Activated CD4-positive, alpha-beta T cell treated with anti-CD3 and anti-CD28 coated beads, Interleukin-2, amount 10 ng/mL, durations not matched to agents 7 days and 5 days (primary cell): ENCODE measurements at regions not wholly inside any gene's neighbourhood (a gene's known extent, or its start where the extent isn't known, plus 50 kb on each side); places are given as distances from the start of the nearest gene placed in this dataset.

Source experiments
- CTCF ChIA-PET: fragments of 350-600 bp; sonication (Branson Sonifier 250); formaldehyde crosslinking; loops from one replicate; lab custom pipeline; 2021; ENCODE audit warnings: antibody characterized with exemption; lab: Charles Lee
- POLR2A ChIA-PET: fragments of 350-600 bp; sonication (Branson Sonifier 250); formaldehyde crosslinking; loops from one replicate; lab custom pipeline; 2021; ENCODE audit warnings: antibody characterized with exemption; lab: Charles Lee
- DNase-seq: peaks from one replicate; pipeline ENCODE4 v3.0.0-alpha.2; 2020
- H3K27ac Mint-ChIP-seq: one replicate; pipeline ENCODE4 v1.8.0; 2021; ENCODE audit warnings: mild to moderate bottlenecking, moderate library complexity, mixed read lengths
- H3K27me3 Mint-ChIP-seq: one replicate; pipeline ENCODE4 v1.8.0; 2021; ENCODE audit warnings: mixed read lengths
- H3K36me3 Mint-ChIP-seq: one replicate; pipeline ENCODE4 v1.8.0; 2021; ENCODE audit warnings: low read depth, mixed read lengths
- H3K4me1 Mint-ChIP-seq: one replicate; pipeline ENCODE4 v1.8.0; 2021; ENCODE audit warnings: mixed read lengths
- H3K4me3 Mint-ChIP-seq: one replicate; pipeline ENCODE4 v1.8.0; 2021; ENCODE audit warnings: mild to moderate bottlenecking, moderate library complexity, mixed read lengths
- H3K9me3 Mint-ChIP-seq: one replicate; pipeline ENCODE4 v1.8.0; 2021; ENCODE audit warnings: mixed read lengths

DNA sequence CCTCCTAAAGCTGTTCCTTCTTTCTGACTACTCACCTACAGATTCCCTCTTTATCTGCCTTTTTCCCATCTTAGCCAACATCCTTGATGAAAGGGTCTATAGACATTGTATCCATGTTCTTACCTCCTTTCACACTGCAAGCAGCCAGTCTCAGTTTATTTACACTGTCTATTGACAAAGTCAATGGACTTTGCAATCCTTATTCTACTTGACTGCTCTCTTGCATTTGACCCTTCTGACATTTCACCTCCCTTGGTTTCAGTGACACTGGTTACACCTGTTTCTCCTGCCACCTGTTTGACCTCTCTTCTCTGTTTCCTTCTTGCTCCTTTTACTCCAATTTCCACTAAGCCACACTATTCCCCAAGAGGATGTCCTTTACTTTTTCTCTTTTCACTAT lies 224.0 kb upstream of the SNX7 start:
- H3K36me3 Mint-ChIP-seq, result no peaks in the 10 kb centered on the region
- H3K4me1 Mint-ChIP-seq, result no peaks in the 10 kb centered on the region
- POLR2A ChIA-PET, result no interaction called here
- H3K27ac Mint-ChIP-seq, result no peak overlapping the region
- CTCF ChIA-PET, result no interaction called here
- H3K9me3 Mint-ChIP-seq, result no peaks in the 10 kb centered on the region
- H3K27me3 Mint-ChIP-seq, result peaks cover 5% of the 10 kb centered on the region
- H3K4me3 Mint-ChIP-seq, result no peak overlapping the region
- no peak for DNase-seq

DNA sequence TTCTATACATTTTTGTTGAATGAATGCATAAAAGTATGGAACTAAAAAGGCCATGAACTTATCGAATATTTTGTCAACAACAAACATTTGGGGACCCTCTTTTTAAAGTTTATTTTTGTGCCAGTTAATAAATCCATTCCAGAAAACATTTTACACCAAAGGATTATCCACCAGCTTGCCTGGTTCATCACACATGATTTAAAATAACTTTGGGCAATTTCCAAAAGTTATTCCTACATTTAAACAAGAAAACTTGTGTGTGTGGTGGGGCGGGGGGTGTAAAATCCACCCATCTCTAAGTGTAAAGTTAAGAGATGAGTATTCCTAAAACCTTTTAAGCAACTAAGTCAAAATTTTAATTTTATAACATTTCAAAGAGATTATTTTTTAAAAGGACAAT lies 224.5 kb upstream of the SNX7 start:
- no peak for DNase-seq
- no peak overlapping the region for H3K27ac Mint-ChIP-seq
- no peak overlapping the region for H3K4me3 Mint-ChIP-seq
- H3K9me3 Mint-ChIP-seq, result no peaks in the 10 kb centered on the region
- no peaks in the 10 kb centered on the region for H3K4me1 Mint-ChIP-seq
- peaks cover 7% of the 10 kb centered on the region for H3K27me3 Mint-ChIP-seq
- ChIA-PET CTCF (no interaction called here), POLR2A (no interaction called here)
- no peaks in the 10 kb centered on the region for H3K36me3 Mint-ChIP-seq

DNA sequence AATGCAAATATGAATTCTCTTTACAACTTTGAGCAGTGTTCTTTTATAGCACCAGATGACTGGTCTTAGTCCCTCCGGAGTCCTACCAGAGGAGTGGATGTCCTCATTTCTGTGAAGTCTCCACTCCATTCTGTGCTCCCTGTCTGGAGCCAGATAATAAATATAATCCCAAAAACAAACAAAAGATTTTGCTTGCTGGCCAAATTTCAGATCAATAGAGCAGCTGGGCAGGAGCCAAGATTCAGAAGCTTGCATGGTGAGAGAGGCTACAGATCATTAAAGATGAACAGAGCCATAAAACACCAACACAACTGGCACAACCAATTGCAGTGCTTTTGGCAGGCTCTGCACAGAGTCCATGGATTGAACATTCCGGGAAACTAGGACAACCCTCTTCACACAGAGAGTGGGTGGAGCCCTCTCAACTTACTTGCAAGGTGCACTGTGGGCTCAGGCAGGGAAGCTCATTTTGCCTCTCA lies 231.5 kb upstream of the SNX7 start:
- H3K27me3 Mint-ChIP-seq, result peaks cover 2% of the 10 kb centered on the region
- no peaks in the 10 kb centered on the region for H3K36me3 Mint-ChIP-seq
- H3K4me3 Mint-ChIP-seq, result no peak overlapping the region
- ChIA-PET CTCF (no interaction called here), POLR2A (no interaction called here)
- H3K9me3 Mint-ChIP-seq, result no peaks in the 10 kb centered on the region
- no peak overlapping the region for H3K27ac Mint-ChIP-seq
- no peaks in the 10 kb centered on the region for H3K4me1 Mint-ChIP-seq
- no peak for DNase-seq

DNA sequence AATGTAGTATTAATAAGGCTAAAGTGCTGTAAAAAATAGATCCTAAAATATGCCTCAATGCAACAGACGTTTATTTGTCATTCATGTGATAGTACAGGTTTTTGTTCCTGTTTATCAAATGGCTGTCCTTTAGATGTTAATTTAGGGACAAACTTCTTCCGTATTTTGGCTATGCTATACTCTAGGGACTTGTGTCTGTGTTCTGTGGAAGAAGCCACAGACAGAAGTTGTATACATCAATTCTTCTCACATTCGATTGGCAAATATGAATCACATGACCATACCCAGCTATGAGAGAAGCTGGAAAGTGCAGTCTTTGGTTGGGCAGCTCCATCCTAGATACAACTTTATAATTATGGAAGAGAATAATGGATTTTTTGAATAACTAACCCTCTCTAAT lies 232.7 kb upstream of the SNX7 start:
- H3K36me3 Mint-ChIP-seq, result no peaks in the 10 kb centered on the region
- DNase-seq, result no peak
- H3K4me1 Mint-ChIP-seq, result no peaks in the 10 kb centered on the region
- no peak overlapping the region for H3K27ac Mint-ChIP-seq
- peaks cover 2% of the 10 kb centered on the region for H3K27me3 Mint-ChIP-seq
- ChIA-PET CTCF (no interaction called here), POLR2A (no interaction called here)
- H3K4me3 Mint-ChIP-seq, result no peak overlapping the region
- no peaks in the 10 kb centered on the region for H3K9me3 Mint-ChIP-seq

DNA sequence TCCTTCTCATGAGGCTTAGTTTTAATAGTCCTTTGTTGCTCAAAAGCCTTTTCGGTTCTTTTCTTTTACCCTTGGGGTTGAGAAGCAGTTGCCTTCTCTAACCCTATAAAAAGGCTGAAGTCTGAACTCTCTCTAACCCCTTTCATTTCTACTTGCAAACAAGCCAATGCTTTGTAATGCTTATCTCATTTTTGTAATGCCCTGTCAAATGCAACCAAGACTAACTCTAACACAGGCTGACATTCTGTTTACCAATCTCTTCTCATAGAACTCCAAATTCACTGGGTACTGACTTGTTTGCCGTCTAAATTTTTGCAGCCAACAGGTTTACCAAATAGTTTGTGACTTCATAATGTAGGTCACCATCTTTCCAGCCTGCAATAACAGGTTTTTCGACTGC lies 233.9 kb upstream of the SNX7 start:
- ChIA-PET POLR2A (no interaction called here), CTCF (no interaction called here)
- Mint-ChIP-seq H3K36me3 (no peaks in the 10 kb centered on the region), H3K4me3 (no peak overlapping the region), H3K4me1 (no peaks in the 10 kb centered on the region), H3K27me3 (peaks cover 2% of the 10 kb centered on the region), H3K9me3 (no peaks in the 10 kb centered on the region), H3K27ac (no peak overlapping the region)
- DNase-seq, result no peak

DNA sequence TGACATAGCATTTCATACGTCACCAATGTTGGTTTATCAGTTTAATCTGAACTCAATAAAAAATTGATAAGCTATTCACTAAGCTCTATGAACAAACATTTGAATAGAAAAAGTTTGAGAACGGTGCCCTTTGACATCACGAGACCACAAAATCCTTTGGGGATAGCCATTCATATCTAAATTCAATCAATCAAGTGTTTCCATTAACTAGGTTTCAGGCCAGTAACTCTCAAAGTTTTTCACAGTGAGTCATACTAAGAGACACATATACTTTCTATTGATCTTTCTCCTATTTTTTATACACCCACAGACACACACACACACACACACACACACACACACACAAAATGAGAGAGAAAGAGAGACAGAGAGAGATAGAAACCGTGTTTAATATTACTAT lies 235.4 kb upstream of the SNX7 start:
- no peak for DNase-seq
- POLR2A ChIA-PET, result no interaction called here
- CTCF ChIA-PET, result no interaction called here
- Mint-ChIP-seq H3K27ac (no peak overlapping the region), H3K9me3 (no peaks in the 10 kb centered on the region), H3K4me3 (no peak overlapping the region), H3K27me3 (no peaks in the 10 kb centered on the region), H3K4me1 (no peaks in the 10 kb centered on the region), H3K36me3 (no peaks in the 10 kb centered on the region)

DNA sequence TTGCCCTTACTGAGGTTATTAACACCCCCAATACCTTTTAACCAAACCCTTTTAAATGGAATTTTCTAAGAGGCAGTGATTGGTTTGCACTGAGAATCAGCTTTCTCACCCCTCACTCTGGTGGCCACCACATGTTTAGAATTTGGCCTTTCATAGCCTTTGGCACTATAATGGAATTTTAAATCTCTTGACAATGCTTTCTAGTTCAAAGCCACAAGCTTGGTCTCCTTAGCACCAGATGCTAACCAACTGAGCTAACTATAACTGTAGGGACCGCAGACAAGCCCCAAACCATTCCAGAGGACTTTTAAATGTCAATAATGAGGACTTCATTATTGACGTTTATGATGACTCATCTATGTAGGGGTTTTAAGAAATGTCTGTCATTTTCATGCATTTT lies 238.7 kb upstream of the SNX7 start:
- Mint-ChIP-seq H3K36me3 (no peaks in the 10 kb centered on the region), H3K4me3 (no peak overlapping the region), H3K27me3 (no peaks in the 10 kb centered on the region), H3K9me3 (no peaks in the 10 kb centered on the region), H3K27ac (no peak overlapping the region), H3K4me1 (no peaks in the 10 kb centered on the region)
- POLR2A ChIA-PET, result no interaction called here
- DNase-seq, result no peak
- CTCF ChIA-PET, result interaction anchor here (0.5 to 1.3 kb wide), 2 partner anchors 17 to 1596 kb away, joined by 3 read pairs; no protein-coding TSS in a partner anchor

DNA sequence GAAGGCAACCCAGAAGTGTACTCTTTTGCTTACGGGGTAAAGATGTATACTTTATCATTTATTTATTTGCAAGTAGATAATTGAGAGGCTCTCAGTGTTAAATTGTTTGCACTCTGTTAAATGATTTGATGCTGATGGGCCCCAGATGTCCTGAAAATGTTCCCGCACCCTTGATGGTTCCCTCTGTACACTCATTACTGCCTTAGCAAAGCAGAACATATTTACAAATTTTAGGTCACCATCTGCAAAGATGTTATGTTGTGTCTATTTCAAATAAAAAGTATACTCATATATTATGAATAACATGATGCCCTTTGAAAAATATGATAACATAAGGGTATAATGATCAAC lies 240.5 kb upstream of the SNX7 start:
- no peak overlapping the region for H3K4me3 Mint-ChIP-seq
- DNase-seq, result no peak
- no peak overlapping the region for H3K27ac Mint-ChIP-seq
- POLR2A ChIA-PET, result no interaction called here
- CTCF ChIA-PET, result no interaction called here
- H3K36me3 Mint-ChIP-seq, result no peaks in the 10 kb centered on the region
- no peaks in the 10 kb centered on the region for H3K27me3 Mint-ChIP-seq
- no peaks in the 10 kb centered on the region for H3K4me1 Mint-ChIP-seq
- no peaks in the 10 kb centered on the region for H3K9me3 Mint-ChIP-seq

DNA sequence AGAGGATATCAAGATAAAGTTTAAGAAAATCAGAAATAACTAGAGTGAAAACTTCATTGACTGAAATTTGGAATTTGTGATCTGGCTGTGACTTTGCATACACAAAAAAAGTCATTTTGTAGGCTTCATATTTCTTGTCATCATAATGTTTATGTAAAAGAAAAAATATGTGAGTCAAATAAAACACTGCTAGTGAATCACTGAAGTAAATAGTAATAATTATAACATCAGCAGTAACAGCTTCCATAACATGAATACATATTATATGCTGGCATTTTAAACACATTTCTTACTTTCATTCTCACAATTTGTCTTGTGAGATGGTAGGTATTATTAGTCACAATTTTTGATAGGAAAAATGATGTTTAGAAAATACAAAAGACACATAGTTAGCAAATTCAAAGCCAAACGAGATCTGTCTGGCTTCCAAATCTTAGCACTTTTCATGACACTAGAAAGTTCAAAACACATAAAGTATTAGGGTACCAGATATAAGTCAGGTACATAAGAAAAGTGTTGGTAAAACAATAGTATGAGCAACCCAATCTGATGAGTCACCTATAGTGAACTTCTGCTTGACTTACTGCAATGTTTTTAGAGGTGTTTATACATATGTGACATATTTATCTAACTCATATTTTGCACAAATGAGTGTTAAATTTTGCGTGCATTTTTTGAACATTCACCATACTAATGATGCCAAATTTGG lies 241.0 kb upstream of the SNX7 start:
- ChIA-PET POLR2A (no interaction called here), CTCF (no interaction called here)
- H3K9me3 Mint-ChIP-seq, result no peaks in the 10 kb centered on the region
- no peaks in the 10 kb centered on the region for H3K27me3 Mint-ChIP-seq
- no peak overlapping the region for H3K4me3 Mint-ChIP-seq
- H3K27ac Mint-ChIP-seq, result no peak overlapping the region
- DNase-seq, result no peak
- no peaks in the 10 kb centered on the region for H3K36me3 Mint-ChIP-seq
- H3K4me1 Mint-ChIP-seq, result no peaks in the 10 kb centered on the region

DNA sequence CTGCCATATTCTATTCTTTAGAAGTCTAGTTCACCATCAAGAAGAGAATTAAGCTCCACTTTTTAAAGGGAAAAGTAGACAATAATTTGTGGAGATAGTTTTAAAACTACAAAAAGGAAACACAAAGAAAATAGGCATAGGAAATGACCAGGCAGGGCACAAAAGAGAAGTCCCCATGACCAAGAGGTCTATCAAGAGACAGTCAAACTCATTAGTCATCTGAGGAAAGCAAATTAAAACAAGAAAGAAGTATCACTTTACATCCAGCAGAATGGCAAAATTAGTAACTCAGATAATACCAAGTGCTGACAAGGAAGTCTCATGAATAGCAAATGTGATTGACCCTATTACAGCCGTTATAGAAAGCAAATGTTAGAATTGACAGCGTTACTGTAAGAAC lies 243.7 kb upstream of the SNX7 start:
- Mint-ChIP-seq H3K27me3 (no peaks in the 10 kb centered on the region), H3K4me3 (no peak overlapping the region), H3K36me3 (no peaks in the 10 kb centered on the region), H3K4me1 (no peaks in the 10 kb centered on the region), H3K9me3 (no peaks in the 10 kb centered on the region), H3K27ac (no peak overlapping the region)
- POLR2A ChIA-PET, result no interaction called here
- no peak for DNase-seq
- CTCF ChIA-PET, result no interaction called here

DNA sequence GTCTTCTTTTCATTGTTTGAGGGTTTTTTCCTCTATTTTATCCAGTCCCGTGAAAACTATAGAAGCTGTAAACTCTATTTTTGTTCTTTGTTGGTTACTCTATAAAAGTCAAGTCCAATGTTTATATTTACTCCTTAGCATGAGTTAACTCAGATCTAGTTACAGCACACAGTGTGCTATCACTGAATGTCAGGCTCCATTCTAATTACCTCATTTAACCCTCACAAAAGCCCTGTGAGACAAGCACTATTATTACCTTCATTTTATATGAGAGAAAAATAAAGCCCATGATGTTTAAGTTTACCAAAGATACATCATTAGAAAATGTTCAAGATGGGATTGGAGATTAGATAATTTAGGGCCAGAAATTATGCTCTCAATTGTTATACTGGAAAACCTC lies 251.4 kb upstream of the SNX7 start:
- no peak overlapping the region for H3K4me3 Mint-ChIP-seq
- H3K9me3 Mint-ChIP-seq, result no peaks in the 10 kb centered on the region
- POLR2A ChIA-PET, result no interaction called here
- no peak overlapping the region for H3K27ac Mint-ChIP-seq
- CTCF ChIA-PET, result interaction anchor here (0.6 kb wide), 1 partner anchor 1368 kb away, joined by 3 read pairs; no protein-coding TSS in a partner anchor
- no peak for DNase-seq
- H3K4me1 Mint-ChIP-seq, result peaks cover 9% of the 10 kb centered on the region
- H3K36me3 Mint-ChIP-seq, result no peaks in the 10 kb centered on the region
- no peaks in the 10 kb centered on the region for H3K27me3 Mint-ChIP-seq

DNA sequence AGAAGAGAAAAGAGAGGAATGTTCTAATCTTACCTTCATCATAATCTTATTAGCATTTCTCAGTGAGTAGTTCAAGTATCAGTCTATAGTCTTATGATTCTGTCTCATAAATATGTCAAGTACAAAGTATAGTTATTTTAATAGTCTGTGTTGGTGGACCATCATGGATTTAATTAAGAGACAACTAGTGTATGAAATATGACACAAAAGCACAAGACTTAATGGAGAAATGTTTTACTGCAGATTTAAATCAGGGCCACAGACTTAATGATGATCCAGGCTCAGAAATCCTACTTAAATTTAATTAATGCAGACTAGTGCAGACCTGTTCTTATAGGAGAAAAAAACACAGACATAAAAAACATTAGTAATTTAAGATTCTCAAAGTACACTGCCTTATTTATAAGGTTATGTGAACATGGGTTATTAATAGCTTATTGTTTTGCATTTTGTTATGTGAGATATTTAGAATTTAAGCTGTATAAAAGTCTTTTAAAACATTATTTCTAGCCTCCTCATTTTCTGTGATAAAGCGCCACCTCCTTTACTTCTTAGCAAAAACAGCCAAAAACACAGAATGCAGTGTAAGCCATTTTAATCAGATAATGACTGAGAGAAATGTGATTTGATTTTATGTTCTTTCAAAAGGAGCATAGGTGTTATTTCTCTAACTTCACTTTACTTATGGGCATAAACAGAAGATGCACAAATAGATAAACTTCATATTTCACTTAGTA lies 255.0 kb upstream of the SNX7 start:
- no peaks in the 10 kb centered on the region for H3K27me3 Mint-ChIP-seq
- no peak overlapping the region for H3K27ac Mint-ChIP-seq
- H3K9me3 Mint-ChIP-seq, result no peaks in the 10 kb centered on the region
- ChIA-PET CTCF (interaction anchor here (1.0 kb wide), 1 partner anchor 8 kb away, joined by 3 read pairs; no protein-coding TSS in a partner anchor), POLR2A (no interaction called here)
- no peak overlapping the region for H3K4me3 Mint-ChIP-seq
- DNase-seq, result no peak
- peaks cover 36% of the 10 kb centered on the region for H3K4me1 Mint-ChIP-seq
- H3K36me3 Mint-ChIP-seq, result no peaks in the 10 kb centered on the region

DNA sequence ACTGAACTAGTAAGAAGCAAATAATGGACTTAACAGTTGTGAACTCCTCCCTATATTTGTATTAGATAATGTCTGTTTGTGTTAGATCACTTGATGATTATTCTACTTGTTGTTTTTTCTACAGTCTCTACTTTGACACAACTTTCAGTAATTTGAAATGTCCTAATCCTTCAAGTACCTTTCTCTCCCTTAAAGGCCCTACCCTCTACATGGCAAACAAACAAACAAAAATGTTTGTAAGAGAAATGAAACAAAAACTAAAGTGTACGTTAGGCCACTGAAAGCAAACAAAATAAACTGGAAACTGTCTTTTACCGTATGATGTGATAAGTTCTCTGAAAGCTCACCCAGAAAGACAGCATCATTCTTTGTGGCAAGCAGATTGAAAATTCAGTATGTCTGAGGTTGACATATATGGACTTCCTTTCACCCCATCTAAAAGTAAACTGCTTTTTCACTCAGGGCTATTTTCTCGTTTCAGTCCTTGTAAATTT lies 255.9 kb upstream of the SNX7 start:
- H3K27ac Mint-ChIP-seq, result peak overlapping the region; percentile 77
- peak overlapping the region; percentile 40 for H3K4me3 Mint-ChIP-seq
- H3K9me3 Mint-ChIP-seq, result no peaks in the 10 kb centered on the region
- no peaks in the 10 kb centered on the region for H3K27me3 Mint-ChIP-seq
- ChIA-PET POLR2A (no interaction called here), CTCF (interaction anchor here (0.6 to 1.5 kb wide), 4 partner anchors 11 to 1338 kb away, joined by 3 to 4 read pairs (median 3); no protein-coding TSS in a partner anchor)
- peaks cover 36% of the 10 kb centered on the region for H3K4me1 Mint-ChIP-seq
- H3K36me3 Mint-ChIP-seq, result no peaks in the 10 kb centered on the region
- DNase-seq, result no peak
